HG02642 (cell line): ENCODE measurements at regions not wholly inside any gene's neighbourhood (a gene's known extent, or its start where the extent isn't known, plus 50 kb on each side); places are given as distances from the start of the nearest gene placed in this dataset.

Experiments used
- ATAC-seq: cut with Tn5 transposase; IDR thresholded peaks from one replicate; pipeline ENCODE4 v1.9.1; 2021; ENCODE audit warnings: mild to moderate bottlenecking; ENCODE audit not compliant: unreplicated experiment, poor library complexity

DNA sequence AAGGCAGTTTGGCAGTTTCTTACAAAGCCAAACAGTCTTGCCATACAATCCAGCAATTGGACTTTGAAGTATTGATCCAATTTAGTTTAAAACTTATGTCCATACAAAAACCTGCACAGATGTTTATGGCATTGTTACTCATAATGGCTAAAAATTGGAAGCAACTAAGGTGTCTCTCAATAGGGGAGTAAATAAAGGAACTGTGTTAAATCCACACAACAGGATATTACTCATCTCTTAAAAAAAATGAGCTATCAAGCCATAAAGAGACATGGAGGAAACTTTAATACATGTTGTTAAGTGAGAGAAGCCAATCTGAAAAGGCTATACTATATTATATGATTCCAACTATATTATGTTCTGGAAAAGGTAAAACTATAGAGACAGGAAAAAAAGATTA lies 313.6 kb upstream of the CD180 start:
- ATAC-seq = no peak

DNA sequence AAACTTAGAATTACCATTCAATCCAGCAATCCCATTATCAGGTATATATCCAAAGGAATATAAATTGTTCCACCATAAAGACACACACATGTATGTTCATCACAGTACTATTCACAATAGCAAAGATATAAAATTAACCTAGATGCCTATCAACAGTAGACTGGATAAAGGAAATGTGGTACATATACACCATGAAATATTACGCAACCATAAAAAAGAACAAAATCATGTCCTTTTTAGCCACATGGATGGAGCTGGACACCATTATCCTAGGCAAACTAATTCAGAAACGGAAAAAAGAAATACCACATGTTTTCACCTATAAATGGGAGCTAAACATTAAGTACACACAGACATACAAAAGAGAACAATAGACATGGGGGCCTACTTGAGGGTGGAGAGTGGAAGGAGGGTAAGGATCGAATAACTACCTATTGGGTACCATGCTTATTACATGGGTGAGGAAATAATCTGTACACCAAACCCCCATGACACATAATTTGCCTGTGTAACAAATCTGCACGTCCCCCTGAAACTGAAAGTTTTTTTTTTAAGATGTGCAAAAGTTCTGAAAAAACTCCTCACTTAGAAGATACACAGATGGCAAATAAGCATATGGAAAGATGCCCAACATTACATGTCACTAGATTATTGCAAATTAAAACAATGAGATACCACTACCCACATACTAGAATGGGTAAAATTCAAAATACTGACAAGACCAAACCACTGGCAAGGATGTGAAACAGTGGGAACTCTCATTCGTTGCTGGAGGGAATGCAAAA lies 313.0 kb upstream of the CD180 start:
- ATAC-seq = no peak

GRCh38 chr5:67506241-67506640 lies 309.6 kb upstream of the CD180 start:
- no peak for ATAC-seq

DNA sequence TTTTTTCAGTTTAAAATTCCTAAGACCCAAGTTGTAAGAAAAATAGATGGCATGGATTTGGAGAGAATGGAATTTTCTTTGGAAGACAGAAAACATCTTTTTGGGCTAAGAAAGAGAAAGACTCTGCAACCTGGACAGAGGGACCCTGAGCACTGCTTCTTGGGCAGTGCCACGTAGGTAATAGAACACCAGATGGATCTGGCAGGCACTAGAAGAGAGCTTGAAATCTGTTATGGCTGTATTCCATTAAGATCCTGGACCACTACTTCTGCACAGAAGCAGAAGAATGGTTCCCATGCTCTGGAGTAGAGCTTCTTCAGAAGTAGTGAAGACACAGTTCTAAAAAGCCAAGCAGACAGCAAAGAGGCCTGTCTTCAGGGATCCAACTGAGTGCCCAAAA lies 306.4 kb upstream of the CD180 start:
- ATAC-seq = no peak

DNA sequence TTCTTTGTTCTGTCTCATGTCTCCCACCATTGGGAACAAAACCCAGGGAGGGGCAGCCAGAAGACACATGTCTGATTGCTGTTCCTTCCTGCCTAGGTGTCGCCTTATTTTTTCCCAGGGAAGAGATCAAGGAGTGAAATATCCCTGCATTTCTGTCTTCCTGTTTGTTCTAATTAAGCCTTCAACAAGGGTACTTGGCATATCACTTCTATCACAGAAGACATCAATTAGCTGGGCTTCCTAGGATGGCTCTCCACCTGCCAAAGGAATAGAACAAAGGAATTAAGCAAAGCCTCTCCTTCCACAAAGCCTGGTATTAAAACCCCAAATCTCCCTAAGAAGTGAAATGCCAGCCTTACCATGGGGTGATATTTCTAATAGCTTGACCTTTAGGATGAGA lies 299.5 kb upstream of the CD180 start:
- no peak for ATAC-seq

DNA sequence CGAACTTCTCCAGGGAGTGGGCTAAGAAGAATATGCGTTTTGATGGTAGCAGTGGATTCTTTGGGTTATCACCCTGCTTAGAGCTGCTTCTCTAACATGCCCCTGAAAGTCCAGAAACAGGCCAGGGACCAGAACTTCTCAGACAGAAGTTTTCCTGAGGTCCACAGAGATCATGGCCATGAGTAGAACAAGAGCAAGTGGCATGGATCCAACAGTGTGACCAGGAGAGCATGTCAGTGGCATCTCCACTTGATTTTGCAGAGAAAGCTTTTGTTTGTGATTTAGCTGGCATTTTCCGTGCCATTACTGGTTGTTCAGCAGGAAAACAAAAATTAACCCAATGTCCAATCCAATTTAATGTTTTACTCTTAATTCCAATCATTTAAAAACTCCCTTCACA lies 298.5 kb upstream of the CD180 start:
- ATAC-seq = no peak

DNA sequence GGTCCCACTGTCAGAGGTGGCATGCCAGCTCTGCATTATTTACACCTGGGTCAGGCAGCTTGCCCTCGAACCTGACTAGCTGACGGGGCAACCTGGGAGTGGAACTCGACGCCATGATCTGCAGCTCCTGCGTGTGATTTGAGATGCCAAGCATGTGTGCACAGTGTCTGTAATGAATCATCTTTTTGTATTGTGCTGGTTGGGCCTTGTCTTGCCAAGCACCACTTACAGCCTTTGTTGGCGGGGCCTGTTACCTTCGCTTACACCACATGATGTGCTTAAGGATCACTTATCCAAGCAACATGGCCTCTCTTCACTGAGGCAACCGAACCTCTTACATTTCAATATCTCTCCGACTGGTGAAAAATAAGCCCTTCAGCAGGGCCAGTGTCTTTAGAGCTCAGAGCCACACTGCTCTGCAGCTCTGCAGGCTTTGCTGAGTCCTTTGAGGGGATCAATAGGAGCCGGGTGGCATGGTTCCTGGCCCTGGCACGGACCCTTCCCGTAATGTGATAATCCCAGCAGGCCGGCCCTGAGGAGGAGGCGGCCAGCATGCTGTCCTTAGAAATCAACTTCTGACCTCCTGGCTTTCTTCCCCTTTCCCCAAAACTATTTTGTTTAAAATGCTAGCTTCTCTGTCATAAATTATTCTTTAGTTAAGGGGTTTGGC lies 297.7 kb upstream of the CD180 start:
- no peak for ATAC-seq

DNA sequence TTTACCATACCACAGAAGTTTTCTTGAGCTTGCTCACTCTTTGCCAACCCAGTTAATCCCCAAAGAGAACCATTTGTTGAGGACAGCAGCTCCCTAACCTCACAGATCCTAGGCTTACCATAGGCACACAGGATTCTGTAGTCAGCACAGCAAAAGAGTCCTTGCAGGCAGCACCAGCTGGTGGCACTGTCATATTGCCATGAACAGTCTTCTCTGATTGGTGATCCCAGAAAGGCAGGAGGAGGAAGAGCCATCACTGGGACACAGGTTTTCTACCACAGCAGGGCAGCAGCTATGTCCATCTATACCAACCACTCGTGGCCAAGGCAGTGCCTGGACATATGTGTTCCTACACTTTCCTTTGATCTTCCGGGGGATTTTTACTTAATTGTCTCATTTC lies 297.1 kb upstream of the CD180 start:
- ATAC-seq = no peak

DNA sequence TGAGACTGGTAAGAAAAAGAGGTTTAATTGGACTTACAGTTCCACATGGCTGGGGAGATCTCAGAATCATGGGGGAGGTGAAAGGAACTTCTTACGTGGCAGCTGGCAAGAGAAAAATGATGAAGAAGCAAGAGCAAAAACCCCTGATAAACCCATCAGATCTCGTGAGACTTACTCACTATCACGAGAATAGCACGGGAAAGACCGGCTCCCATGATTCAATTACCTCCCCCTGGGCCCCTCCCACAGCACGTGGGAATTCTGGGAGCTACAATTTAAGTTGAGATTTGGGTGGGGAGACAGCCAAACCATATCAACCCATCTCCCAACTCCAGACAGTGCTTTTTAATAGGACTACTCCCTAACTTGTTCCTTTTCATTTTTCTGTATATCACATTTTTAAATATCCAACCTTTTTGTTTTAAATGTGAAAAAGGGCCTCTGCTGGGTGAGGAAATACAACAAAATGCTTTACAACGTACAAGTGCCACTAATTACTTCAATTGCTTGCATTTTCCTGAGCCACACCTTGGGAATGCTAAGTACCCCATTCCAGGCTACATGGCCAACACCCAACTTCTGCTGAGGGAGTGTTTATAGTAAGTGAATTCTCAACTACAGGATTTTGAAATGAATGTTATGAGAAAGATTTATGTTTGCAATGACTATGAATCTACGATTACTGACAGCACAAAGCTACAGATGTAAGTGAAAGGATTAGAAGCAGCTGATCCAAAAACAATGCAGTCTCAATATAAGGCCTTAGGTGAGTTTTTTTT lies 294.1 kb upstream of the CD180 start:
- ATAC-seq = no peak

- no peak for ATAC-seq
Observed at GRCh38 chr5:67488885-67489284, 292.3 kb upstream of the CD180 start.

DNA sequence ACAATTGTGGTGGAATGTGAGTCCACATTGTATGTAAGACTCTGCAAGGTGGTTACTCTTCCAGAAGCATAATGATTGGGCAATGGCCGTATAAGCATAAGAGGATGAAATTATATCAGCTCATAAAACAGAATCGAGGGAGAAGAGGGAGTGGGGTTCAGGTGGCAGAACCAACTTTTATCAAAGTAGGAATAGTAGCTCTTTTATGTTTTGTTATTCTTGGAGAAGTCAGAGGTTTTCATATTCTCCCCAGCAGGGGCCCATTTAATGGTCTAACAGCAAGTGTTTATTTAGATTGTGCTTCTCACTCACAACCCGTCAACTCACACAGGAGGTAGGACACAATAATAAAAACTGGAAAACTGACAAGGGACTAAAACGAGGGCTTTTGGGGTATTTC lies 291.3 kb upstream of the CD180 start:
- ATAC-seq = no peak

GRCh38 chr5:67483453-67484030 lies 286.9 kb upstream of the CD180 start:
- no peak for ATAC-seq

DNA sequence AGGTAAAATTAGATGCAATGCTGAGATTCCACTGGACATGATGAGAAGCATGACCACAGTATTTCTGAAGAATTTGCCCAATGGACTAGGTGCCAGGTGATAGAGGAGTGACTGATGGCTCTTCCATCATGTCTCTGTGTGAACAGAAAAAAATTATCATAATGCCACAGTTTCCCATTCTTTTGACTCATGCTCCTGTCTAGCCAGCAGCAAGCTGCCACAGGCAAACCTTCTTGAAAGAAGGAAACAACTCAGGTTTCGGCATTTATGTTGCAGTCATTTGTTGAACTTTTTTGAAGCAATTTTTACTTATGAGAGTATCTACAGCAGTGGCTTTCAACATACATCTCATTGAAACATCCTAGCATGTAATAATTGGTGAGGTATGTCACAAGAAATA lies 284.8 kb upstream of the CD180 start:
- no peak for ATAC-seq

- no peak for ATAC-seq
Observed at GRCh38 chr5:67478337-67478736, 281.7 kb upstream of the CD180 start.

DNA sequence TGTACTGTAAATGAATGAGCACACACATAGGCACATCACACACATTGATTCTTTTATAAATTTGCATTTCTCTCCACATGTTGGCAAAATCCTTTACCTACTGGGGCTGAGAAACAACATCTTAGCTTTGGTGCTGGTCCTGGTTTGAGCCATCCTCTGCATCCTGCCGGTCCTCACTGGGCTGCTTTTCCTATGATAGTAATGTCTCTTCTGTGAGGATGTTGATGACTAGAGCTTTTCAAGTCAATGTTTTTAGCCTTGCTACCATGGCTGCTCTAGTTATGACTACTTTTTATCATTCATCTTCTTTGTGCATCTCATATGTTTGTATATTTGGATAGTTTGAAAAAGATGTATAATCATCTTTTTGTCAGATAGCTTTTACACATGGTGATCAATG lies 280.4 kb upstream of the CD180 start:
- no peak for ATAC-seq

GRCh38 chr5:67476531-67476930 lies 279.9 kb upstream of the CD180 start:
- ATAC-seq = no peak

DNA sequence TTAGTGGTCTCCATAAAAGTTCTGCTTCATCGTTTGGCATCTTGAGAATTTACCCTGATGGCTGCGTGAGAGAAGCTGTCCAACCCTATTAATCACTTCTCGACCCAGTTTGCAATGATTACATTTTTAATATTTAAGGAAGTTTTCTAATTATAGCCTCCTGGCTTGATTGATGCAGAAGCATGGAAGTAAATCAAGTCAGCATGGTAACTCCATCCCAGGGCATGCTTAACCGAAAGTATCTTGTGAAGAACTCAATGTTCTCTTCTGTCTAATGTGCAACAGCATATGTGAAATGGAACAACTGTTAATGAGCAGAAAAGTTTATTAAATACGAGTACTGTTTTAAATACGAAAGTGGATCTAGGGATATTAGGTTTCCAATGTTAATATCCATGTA lies 278.9 kb upstream of the CD180 start:
- ATAC-seq = no peak

DNA sequence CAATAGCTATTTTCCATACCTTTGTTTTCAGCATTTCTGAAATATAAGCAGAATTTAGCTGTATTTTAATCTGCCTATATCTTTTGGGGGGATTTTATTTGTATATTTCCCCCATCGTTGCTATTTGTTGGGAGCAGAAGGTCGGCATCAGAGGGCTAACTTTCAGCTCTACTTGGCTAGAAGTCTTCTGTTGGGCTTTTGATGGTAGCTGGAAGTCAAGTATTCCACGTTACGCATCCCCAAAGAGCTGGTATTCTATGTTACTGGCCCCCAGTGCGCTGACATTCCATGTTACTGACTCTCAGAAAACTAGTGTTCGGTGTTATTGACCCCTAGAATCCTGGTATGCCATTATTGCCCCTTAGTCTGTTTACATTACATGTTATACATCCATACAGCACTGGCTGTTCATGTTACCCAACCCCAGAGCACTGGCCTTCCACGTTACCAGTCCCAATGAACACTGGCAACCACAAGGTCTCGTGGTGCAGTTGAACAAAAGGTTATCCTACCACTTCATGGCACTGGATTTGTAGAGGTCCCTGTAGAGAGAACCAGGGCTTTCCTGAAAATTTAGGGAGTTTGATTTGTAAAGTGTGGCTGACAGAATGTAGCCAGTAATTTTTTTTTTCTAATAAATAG lies 278.1 kb upstream of the CD180 start:
- ATAC-seq = no peak

DNA sequence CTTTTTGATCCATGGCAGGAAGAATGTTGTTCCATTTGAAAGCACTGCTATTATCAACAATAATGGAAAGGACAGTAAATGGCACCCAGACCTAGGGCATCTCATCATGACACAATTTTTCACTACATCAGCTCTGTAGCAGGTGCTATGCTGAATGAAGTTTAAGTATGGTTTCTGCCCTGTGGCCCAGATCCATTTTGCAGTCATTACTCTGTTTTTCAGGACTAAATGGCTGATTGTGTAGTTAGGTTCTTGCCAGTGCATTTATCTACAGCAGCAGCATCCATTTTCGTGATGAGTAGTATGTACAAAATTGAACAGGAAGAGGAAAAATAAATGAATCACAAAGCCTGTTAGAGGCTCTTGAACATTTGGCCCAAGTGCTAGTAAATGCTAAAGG lies 270.5 kb upstream of the CD180 start:
- ATAC-seq = no peak

DNA sequence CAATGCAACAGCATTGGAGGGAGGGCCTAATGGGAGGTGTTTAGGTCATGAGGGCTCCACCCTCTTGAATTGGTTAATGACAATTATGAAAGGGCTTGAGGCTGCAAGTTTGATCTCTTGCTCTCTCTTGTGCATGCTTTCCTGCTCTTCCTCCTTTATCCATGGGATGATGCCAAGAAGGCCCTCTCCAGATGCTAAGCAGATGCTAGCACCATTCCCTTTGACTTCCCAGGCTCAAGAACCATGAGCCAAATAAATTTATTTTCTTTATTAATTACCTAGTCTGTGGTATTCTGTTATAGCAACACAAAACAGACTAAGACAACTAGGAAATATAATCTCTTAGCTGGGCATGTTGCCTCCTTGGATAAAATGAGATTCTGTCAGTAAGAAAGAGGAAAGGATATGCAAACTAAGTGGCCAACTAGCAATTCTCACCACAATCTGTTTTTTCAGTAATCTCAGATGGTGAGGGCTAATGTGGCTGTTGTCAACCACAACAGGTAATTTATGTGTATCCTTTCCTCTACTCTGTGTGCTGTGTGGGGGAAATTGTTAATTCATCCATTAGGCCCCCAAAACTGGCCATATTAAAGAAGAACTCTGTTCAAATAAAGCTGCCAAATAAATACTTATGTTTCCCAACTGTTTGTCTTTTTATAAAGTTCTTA lies 269.1 kb upstream of the CD180 start:
- no peak for ATAC-seq
